GM23338 (cell line): ENCODE measurements at regions not wholly inside any gene's neighbourhood (a gene's known extent, or its start where the extent isn't known, plus 50 kb on each side); places are given as distances from the start of the nearest gene placed in this dataset.

Experiments
- ATAC-seq: fragments of 200-7000 bp; cut with Tn5 transposase; 3 replicates; pipeline ENCODE4 v1.9.1; 2020
- DNase-seq: peaks from one replicate; pipeline ENCODE4 v3.0.0-alpha.2; 2015; ENCODE audit warnings: low spot score
- H2AFZ ChIP-seq: fragments of 200-600 bp; sonication (generic); 2 replicates; pipeline ENCODE4 v1.8.0; 2016; ENCODE audit warnings: antibody characterized with exemption, mild to moderate bottlenecking, moderate library complexity
- H3F3A ChIP-seq: fragments of 200-600 bp; sonication (generic); replicated peaks from 2 replicates; pipeline ENCODE4 v1.8.0; 2017; ENCODE audit warnings: antibody characterized with exemption, mixed run types, low read depth
- H3K27ac ChIP-seq: fragments of 200-600 bp; sonication (generic); 2 replicates; pipeline ENCODE4 v1.6.1; 2016; ENCODE audit warnings: low read depth
- H3K27me3 ChIP-seq: fragments of 200-600 bp; sonication (generic); 2 replicates; pipeline ENCODE4 v1.8.0; 2016; ENCODE audit warnings: mild to moderate bottlenecking, mixed run types, moderate library complexity; ENCODE audit not compliant: insufficient read depth
- H3K36me3 ChIP-seq: fragments of 200-600 bp; sonication (generic); 2 replicates; pipeline ENCODE4 v1.8.0; 2016; ENCODE audit warnings: mild to moderate bottlenecking; ENCODE audit not compliant: insufficient read depth
- H3K4me1 ChIP-seq: fragments of 200-600 bp; sonication (generic); 2 replicates; pipeline ENCODE4 v1.8.0; 2016; ENCODE audit warnings: mild to moderate bottlenecking, moderate library complexity; ENCODE audit not compliant: insufficient read depth
- H3K4me2 ChIP-seq: fragments of 200-600 bp; sonication (generic); 2 replicates; pipeline ENCODE4 v1.7.1; 2017; ENCODE audit warnings: mixed run types
- H3K4me3 ChIP-seq: fragments of 200-600 bp; sonication (generic); 2 replicates; pipeline ENCODE4 v1.6.1; 2016; ENCODE audit warnings: mixed run types
- H3K79me2 ChIP-seq: fragments of 200-600 bp; sonication (generic); replicated peaks from 2 replicates; pipeline ENCODE4 v1.8.0; 2017; ENCODE audit warnings: mild to moderate bottlenecking; ENCODE audit not compliant: insufficient read depth
- H3K9me2 ChIP-seq: fragments of 200-600 bp; sonication (generic); 2 replicates; pipeline ENCODE4 v1.8.0; 2017; ENCODE audit not compliant: insufficient read depth
- H4K20me1 ChIP-seq: fragments of 200-600 bp; sonication (generic); replicated peaks from 2 replicates; pipeline ENCODE4 v1.8.0; 2017; ENCODE audit warnings: mild to moderate bottlenecking; ENCODE audit not compliant: insufficient read depth
- H3K27ac Mint-ChIP-seq: 2 replicates; pipeline ENCODE4 v1.8.0; 2020; ENCODE audit warnings: inconsistent platforms, mild to moderate bottlenecking, moderate library complexity, mixed read lengths
- H3K27me3 Mint-ChIP-seq: 3 replicates; pipeline ENCODE4 v1.8.0; 2022; ENCODE audit warnings: low read depth, mild to moderate bottlenecking, moderate library complexity, mixed read lengths, inconsistent platforms; ENCODE audit not compliant: insufficient read depth, poor library complexity
- H3K36me3 Mint-ChIP-seq: 3 replicates; pipeline ENCODE4 v1.8.0; 2021; ENCODE audit warnings: low read depth, mild to moderate bottlenecking, inconsistent platforms, moderate library complexity, mixed read lengths
- H3K4me1 Mint-ChIP-seq: 3 replicates; pipeline ENCODE4 v1.8.0; 2020; ENCODE audit warnings: mild to moderate bottlenecking, inconsistent platforms, mixed read lengths
- H3K4me3 Mint-ChIP-seq: 3 replicates; pipeline ENCODE4 v1.8.0; 2021; ENCODE audit warnings: moderate library complexity, mild to moderate bottlenecking, inconsistent platforms, mixed read lengths
- H3K9me3 Mint-ChIP-seq: 3 replicates; pipeline ENCODE4 v1.8.0; 2020; ENCODE audit warnings: moderate library complexity, mild to moderate bottlenecking, inconsistent platforms, mixed read lengths
- CREB1 ChIP-seq: fragments of 250-450 bp; sonication (Bioruptor Pico); IDR thresholded peaks from 2 replicates; pipeline ENCODE4 v1.5.0; 2020; ENCODE audit warnings: low read depth, mild to moderate bottlenecking, moderate library complexity
- EZH2 ChIP-seq: fragments of 200-600 bp; sonication (generic); IDR thresholded peaks from one replicate; pipeline ENCODE4 v1.8.0; 2017; ENCODE audit warnings: antibody characterized with exemption, mild to moderate bottlenecking, low read depth; ENCODE audit not compliant: unreplicated experiment
- EZH2phosphoT487 ChIP-seq: fragments of 200-600 bp; sonication (generic); IDR thresholded peaks from one replicate; pipeline ENCODE4 v1.8.1; 2018; ENCODE audit warnings: antibody characterized with exemption; ENCODE audit not compliant: unreplicated experiment
- JUNB ChIP-seq: IDR thresholded peaks from one replicate; pipeline ENCODE4 v1.6.1; 2016; ENCODE audit warnings: antibody characterized with exemption; ENCODE audit not compliant: unreplicated experiment
- NANOG ChIP-seq: IDR thresholded peaks from 2 replicates; pipeline ENCODE4 v1.6.1; 2016; ENCODE audit warnings: antibody characterized with exemption, borderline replicate concordance
- POLR2AphosphoS5 ChIP-seq: IDR thresholded peaks from 2 replicates; pipeline ENCODE4 v1.6.1; 2016; ENCODE audit warnings: antibody characterized with exemption, low read depth
- STAT1 ChIP-seq: IDR thresholded peaks from one replicate; pipeline ENCODE4 v1.6.1; 2016; ENCODE audit warnings: antibody characterized with exemption; ENCODE audit not compliant: unreplicated experiment
- ZNF114 ChIP-seq: fragments of 250-450 bp; sonication (Bioruptor Pico); IDR thresholded peaks from 2 replicates; pipeline ENCODE4 v1.5.0; 2020; ENCODE audit warnings: mild to moderate bottlenecking, moderate library complexity
- ZNF331 ChIP-seq: fragments of 250-450 bp; sonication (Bioruptor Pico); IDR thresholded peaks from 2 replicates; pipeline ENCODE4 v1.5.0; 2020; ENCODE audit warnings: low read depth, mild to moderate bottlenecking, moderate library complexity
- TF ChIP-seq, protein P1 (sequence below): fragments of 250-450 bp; sonication (Bioruptor Pico); IDR thresholded peaks from 2 replicates; pipeline ENCODE4 v1.5.0; 2020; ENCODE audit warnings: mild to moderate bottlenecking, moderate library complexity
- TF ChIP-seq, protein P2 (sequence below), 2 experiments: fragments of 200-600 bp in 1 of 2; sonication (generic) in 1 of 2; conservative IDR thresholded peaks; 2 replicates each; pipeline versions ENCODE4 v1.5.1 to v1.6.1; 2016 to 2017; ENCODE audit warnings: antibody characterized with exemption in 2 of 2, low read depth in 2 of 2, mild to moderate bottlenecking in 2 of 2, moderate library complexity in 1 of 2
- TF ChIP-seq, protein P3 (sequence below): IDR thresholded peaks from one replicate; pipeline ENCODE4 v1.6.1; 2018; ENCODE audit warnings: antibody characterized with exemption; ENCODE audit not compliant: unreplicated experiment
- TF ChIP-seq, protein P4 (sequence below): IDR thresholded peaks from 2 replicates; pipeline ENCODE4 v1.6.1; 2016; ENCODE audit warnings: antibody characterized with exemption

DNA sequence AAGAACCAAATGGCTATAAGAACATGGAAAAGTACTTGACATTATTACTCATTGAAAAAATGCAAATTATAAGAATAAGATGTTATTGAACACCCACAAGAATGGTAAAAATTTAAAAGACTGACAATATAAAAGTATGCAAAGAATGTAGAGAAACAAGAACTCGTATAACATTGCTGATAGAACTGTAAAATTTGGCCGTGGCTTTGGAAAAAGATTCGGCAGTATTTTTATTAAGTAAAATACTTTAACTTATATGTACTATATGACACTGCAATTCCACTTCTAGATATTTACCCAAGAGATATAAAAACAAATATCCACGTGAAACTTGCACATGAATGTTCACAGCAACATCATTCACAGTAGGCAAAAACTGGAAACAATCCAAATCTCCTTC is 239.2 kb downstream of the TPBG start:
- H3K36me3 ChIP-seq: no peaks in the 10 kb centered on the region
- H4K20me1 ChIP-seq: no peaks in the 10 kb centered on the region
- TF ChIP-seq, protein P1, sequence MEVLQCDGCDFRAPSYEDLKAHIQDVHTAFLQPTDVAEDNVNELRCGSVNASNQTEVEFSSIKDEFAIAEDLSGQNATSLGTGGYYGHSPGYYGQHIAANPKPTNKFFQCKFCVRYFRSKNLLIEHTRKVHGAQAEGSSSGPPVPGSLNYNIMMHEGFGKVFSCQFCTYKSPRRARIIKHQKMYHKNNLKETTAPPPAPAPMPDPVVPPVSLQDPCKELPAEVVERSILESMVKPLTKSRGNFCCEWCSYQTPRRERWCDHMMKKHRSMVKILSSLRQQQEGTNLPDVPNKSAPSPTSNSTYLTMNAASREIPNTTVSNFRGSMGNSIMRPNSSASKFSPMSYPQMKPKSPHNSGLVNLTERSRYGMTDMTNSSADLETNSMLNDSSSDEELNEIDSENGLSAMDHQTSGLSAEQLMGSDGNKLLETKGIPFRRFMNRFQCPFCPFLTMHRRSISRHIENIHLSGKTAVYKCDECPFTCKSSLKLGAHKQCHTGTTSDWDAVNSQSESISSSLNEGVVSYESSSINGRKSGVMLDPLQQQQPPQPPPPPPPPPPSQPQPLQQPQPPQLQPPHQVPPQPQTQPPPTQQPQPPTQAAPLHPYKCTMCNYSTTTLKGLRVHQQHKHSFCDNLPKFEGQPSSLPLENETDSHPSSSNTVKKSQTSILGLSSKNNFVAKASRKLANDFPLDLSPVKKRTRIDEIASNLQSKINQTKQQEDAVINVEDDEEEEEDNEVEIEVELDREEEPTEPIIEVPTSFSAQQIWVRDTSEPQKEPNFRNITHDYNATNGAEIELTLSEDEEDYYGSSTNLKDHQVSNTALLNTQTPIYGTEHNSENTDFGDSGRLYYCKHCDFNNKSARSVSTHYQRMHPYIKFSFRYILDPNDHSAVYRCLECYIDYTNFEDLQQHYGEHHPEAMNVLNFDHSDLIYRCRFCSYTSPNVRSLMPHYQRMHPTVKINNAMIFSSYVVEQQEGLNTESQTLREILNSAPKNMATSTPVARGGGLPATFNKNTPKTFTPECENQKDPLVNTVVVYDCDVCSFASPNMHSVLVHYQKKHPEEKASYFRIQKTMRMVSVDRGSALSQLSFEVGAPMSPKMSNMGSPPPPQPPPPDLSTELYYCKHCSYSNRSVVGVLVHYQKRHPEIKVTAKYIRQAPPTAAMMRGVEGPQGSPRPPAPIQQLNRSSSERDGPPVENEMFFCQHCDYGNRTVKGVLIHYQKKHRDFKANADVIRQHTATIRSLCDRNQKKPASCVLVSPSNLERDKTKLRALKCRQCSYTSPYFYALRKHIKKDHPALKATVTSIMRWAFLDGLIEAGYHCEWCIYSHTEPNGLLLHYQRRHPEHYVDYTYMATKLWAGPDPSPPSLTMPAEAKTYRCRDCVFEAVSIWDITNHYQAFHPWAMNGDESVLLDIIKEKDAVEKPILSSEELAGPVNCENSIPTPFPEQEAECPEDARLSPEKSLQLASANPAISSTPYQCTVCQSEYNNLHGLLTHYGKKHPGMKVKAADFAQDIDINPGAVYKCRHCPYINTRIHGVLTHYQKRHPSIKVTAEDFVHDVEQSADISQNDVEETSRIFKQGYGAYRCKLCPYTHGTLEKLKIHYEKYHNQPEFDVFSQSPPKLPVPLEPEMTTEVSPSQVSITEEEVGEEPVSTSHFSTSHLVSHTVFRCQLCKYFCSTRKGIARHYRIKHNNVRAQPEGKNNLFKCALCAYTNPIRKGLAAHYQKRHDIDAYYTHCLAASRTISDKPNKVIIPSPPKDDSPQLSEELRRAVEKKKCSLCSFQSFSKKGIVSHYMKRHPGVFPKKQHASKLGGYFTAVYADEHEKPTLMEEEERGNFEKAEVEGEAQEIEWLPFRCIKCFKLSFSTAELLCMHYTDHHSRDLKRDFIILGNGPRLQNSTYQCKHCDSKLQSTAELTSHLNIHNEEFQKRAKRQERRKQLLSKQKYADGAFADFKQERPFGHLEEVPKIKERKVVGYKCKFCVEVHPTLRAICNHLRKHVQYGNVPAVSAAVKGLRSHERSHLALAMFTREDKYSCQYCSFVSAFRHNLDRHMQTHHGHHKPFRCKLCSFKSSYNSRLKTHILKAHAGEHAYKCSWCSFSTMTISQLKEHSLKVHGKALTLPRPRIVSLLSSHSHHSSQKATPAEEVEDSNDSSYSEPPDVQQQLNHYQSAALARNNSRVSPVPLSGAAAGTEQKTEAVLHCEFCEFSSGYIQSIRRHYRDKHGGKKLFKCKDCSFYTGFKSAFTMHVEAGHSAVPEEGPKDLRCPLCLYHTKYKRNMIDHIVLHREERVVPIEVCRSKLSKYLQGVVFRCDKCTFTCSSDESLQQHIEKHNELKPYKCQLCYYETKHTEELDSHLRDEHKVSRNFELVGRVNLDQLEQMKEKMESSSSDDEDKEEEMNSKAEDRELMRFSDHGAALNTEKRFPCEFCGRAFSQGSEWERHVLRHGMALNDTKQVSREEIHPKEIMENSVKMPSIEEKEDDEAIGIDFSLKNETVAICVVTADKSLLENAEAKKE (CRISPR knock-in tag): no peak
- TF ChIP-seq CREB1 (CRISPR knock-in tag) (no peak), POLR2AphosphoS5 (no peak), STAT1 (no peak), EZH2phosphoT487 (no peak), EZH2 (no peak), ZNF331 (no peak), JUNB (no peak), NANOG (no peak), ZNF114 (CRISPR knock-in tag) (no peak)
- TF ChIP-seq, protein P2, sequence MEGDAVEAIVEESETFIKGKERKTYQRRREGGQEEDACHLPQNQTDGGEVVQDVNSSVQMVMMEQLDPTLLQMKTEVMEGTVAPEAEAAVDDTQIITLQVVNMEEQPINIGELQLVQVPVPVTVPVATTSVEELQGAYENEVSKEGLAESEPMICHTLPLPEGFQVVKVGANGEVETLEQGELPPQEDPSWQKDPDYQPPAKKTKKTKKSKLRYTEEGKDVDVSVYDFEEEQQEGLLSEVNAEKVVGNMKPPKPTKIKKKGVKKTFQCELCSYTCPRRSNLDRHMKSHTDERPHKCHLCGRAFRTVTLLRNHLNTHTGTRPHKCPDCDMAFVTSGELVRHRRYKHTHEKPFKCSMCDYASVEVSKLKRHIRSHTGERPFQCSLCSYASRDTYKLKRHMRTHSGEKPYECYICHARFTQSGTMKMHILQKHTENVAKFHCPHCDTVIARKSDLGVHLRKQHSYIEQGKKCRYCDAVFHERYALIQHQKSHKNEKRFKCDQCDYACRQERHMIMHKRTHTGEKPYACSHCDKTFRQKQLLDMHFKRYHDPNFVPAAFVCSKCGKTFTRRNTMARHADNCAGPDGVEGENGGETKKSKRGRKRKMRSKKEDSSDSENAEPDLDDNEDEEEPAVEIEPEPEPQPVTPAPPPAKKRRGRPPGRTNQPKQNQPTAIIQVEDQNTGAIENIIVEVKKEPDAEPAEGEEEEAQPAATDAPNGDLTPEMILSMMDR (conservative IDR thresholded peaks at IDR 0.05; ENCODE audit: low read depth in 2 of 2): no peak
- TF ChIP-seq, protein P3, sequence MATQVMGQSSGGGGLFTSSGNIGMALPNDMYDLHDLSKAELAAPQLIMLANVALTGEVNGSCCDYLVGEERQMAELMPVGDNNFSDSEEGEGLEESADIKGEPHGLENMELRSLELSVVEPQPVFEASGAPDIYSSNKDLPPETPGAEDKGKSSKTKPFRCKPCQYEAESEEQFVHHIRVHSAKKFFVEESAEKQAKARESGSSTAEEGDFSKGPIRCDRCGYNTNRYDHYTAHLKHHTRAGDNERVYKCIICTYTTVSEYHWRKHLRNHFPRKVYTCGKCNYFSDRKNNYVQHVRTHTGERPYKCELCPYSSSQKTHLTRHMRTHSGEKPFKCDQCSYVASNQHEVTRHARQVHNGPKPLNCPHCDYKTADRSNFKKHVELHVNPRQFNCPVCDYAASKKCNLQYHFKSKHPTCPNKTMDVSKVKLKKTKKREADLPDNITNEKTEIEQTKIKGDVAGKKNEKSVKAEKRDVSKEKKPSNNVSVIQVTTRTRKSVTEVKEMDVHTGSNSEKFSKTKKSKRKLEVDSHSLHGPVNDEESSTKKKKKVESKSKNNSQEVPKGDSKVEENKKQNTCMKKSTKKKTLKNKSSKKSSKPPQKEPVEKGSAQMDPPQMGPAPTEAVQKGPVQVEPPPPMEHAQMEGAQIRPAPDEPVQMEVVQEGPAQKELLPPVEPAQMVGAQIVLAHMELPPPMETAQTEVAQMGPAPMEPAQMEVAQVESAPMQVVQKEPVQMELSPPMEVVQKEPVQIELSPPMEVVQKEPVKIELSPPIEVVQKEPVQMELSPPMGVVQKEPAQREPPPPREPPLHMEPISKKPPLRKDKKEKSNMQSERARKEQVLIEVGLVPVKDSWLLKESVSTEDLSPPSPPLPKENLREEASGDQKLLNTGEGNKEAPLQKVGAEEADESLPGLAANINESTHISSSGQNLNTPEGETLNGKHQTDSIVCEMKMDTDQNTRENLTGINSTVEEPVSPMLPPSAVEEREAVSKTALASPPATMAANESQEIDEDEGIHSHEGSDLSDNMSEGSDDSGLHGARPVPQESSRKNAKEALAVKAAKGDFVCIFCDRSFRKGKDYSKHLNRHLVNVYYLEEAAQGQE: no peak
- TF ChIP-seq, protein P4, sequence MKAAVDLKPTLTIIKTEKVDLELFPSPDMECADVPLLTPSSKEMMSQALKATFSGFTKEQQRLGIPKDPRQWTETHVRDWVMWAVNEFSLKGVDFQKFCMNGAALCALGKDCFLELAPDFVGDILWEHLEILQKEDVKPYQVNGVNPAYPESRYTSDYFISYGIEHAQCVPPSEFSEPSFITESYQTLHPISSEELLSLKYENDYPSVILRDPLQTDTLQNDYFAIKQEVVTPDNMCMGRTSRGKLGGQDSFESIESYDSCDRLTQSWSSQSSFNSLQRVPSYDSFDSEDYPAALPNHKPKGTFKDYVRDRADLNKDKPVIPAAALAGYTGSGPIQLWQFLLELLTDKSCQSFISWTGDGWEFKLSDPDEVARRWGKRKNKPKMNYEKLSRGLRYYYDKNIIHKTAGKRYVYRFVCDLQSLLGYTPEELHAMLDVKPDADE: no peak
- H3K36me3 Mint-ChIP-seq: no peaks in the 10 kb centered on the region
- H3K4me3 ChIP-seq: no peak overlapping the region
- H3K27me3 ChIP-seq: no peaks in the 10 kb centered on the region
- no peak for ATAC-seq
- no peak overlapping the region for H3K27ac Mint-ChIP-seq
- no peak overlapping the region for H3K4me3 Mint-ChIP-seq
- H3K4me1 Mint-ChIP-seq: no peaks in the 10 kb centered on the region
- no peak overlapping the region for H3K4me2 ChIP-seq
- H3F3A ChIP-seq: no peaks in the 10 kb centered on the region
- no peaks in the 10 kb centered on the region for H3K27me3 Mint-ChIP-seq
- H3K9me2 ChIP-seq: no peaks in the 10 kb centered on the region
- no peaks in the 10 kb centered on the region; the same call in 1 of the 2 replicates for H3K4me1 ChIP-seq
- H3K9me3 Mint-ChIP-seq: no peaks in the 10 kb centered on the region
- no peak overlapping the region for H3K27ac ChIP-seq
- DNase-seq: no peak
- H2AFZ ChIP-seq: no peak overlapping the region
- H3K79me2 ChIP-seq: no peaks in the 10 kb centered on the region
